ENCODE measurements at regions not wholly inside any gene's neighbourhood (a gene's known extent, or its start where the extent isn't known, plus 50 kb on each side); places are given as distances from the start of the nearest gene placed in this dataset.
A peak's percentile ranks its signal among the peaks of the same experiment; 100 is the strongest.

DNA sequence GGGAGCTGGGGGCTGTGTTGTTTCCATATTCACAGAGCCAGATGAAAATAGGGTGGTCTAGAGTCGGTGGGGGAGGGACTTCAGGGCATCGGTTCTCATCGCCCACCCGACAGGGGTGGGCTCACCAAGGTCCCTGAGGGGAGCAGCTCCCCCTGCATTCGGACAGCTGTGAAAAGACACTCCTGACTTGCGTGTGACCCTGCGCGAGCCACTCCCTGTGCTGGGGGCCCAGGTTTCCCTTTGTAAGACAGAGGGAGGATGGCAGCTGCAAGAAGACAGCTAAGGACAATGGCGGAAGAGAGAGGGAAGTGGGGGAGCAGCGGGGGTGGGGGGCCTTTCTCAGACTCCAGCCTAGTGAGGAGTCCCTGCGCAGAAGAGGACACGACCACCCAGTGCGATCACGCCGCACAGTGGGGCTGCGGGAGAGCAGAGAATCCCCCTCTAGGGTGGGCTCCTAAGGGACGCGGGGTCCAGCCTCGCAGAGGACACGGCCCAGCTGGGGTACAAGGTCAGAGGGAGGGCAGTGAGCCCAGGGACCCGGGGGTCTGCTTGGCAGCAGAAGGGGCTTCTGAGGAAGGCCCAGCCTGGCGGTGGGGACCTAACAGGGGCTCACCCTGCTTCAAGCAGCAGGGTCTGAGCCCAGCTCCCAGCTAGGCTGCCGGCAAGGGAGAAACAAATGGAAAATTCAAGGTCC lies 326.9 kb upstream of the DIO3 start:
- DNase-seq (ENCODE audit: low spot score), result peak; percentile 50
- no peak for ATAC-seq
- intact Hi-C loops (cut with DNase I), result no loop called here

DNA sequence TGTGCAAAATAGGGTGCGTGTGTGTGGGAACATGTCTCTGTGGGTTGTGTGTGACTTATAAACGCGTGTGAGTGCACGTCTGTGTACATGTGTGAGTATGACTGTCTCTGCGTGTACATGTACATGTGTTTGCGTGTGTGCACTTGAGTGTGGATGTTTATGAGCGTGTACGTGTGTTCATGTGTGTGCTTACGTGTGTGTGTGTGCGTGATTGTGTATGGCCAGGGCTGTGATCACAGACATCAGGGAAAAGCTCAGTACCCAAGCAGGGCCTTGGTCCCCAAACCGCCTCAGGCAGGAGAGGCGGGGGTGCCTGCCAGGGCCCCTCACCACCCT lies 326.3 kb upstream of the DIO3 start:
- ATAC-seq (no peak), DNase-seq (ENCODE audit: low spot score) (no peak)
- intact Hi-C loops (cut with DNase I), result no loop called here

DNA sequence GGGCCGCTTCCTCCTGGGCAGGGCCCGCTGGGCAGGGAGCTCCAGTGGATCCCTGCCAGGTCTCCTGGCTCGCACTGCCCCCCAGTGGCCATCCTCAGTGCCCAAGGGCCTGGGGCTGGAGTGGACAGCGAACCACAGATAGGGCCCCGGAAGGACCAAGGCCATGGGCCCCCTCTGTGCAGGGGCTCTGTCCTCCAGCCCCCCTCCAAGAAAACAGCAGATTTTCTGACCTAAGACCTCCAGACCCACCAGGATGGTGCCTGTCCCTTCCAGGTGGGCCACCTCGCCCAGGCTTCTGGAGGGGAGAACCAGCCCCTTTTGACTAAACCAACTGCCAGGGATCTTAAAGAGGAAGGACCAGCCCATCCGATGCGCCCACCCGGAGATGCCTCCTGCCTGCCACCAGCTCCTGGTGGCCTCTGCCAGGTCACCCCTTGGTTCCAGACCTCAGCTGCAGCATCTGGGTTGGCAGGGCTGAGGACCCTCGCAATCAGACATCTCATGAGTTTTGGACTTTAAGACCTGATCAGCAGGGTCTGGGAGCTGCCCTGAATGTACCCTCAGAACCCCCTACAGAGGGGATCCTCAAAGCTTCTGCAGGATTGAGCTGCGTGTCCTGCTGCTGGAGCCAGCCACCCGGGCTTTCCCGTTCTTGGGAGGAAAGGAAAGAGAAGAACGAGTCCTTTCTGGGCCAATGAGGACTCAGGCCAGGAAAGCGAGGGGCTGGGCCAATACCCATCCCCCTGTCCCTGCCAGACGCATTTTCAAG lies 325.8 kb upstream of the DIO3 start:
- DNase-seq (ENCODE audit: low spot score), result peak; percentile 83
- ATAC-seq, result peak; percentile 80
- intact Hi-C loops (cut with DNase I), result no loop called here

DNA sequence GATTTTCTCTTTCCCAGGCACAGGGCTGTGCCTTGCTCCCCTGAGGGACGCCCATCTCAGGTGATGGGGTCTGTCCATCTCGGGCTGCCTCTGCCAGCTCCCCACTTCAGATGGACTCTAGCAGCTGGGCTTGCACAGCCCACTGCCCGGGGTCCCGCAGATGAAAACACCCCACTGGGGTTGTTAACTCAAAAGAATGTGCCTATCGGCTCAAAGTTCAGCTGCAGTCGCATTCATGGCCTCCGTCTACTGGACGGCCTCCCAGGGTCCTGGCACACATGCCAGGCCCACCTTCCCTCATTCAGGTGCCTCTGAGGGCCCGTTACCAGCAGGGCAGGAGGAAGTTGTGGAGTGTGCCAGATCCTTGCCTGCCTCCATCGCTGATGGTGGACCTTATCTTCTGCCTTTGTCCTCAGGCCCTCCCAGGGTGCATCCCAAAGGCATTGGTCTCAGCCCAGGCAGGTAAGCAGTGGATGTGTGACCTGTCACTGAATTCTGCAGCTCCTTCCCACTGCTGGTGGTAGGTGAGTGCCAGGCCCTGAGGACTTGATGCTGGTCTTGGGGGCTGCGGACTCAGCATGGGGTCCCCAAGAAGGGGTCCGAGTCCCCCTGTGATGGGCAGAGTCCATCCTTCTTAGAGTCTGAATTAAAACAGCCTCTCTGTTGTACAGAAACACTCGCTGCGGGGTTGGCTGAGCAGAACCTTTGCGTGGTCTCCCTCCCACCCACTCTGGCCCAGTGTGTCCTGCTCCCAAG lies 324.6 kb upstream of the DIO3 start:
- intact Hi-C loops (cut with DNase I), result no loop called here
- ATAC-seq (no peak), DNase-seq (ENCODE audit: low spot score) (peak; percentile 47)

DNA sequence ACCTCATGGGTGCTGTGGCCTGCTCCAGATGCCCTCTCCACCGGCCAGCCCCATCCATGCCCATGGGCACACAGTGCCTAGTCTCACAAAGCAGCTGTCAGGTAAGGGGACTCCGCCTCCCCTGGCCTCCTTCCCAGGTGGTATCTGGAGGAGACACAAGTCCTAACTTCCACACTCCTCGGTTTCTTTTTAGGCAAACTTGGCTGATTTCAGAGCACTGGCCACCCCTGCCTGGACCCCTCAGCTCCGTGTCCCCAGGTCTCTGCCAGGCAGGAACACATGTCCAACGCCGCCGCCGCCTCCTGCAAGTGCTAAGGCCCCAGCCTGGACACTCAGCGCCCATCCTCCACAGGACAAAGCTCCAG lies 324.1 kb upstream of the DIO3 start:
- no peak for ATAC-seq
- DNase-seq (ENCODE audit: low spot score), result peak; percentile 47
- intact Hi-C loops (cut with DNase I), result no loop called here

DNA sequence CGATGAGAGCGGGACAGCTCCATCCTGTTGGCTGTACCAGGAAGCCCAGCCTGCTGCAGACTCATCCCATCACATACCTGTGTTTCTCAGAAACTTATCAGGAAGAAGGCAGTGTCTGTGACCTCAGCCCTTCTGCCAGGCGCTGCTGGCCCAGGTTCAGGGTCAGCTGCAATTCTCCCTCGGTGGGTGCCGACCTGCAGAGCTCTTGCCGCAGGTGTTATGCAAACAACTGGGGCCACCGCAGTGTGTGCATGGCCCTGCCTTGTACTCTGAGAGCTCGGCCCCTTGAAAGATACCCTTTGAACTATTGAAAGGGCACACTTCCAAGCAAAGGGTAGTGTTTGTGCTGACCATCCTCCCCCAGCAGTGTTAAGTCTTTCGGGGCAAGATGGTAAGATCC lies 322.2 kb upstream of the DIO3 start:
- intact Hi-C loops (cut with DNase I), result no loop called here
- peak; percentile 34 for DNase-seq (ENCODE audit: low spot score)
- ATAC-seq, result no peak

DNA sequence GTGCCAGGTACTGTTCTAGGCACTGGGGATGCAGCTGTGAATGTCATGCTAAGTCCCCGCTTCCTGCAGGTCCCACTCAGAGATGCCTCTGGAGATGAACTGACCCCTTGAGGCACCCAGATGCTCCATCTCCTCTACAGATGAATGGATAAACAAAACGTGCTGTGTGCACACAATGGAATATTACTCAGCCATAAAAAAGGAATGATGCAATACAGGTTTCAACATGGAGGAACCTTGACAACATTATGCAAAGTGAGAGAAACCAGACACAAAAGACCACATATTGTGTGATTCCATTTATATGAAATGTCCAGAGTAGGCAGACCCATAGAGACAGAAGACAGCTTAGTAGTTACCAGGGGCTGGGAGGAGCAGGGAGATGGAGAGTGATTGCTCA lies 320.1 kb upstream of the DIO3 start:
- DNase-seq (ENCODE audit: low spot score) (no peak), ATAC-seq (no peak)
- intact Hi-C loops (cut with DNase I), result no loop called here

DNA sequence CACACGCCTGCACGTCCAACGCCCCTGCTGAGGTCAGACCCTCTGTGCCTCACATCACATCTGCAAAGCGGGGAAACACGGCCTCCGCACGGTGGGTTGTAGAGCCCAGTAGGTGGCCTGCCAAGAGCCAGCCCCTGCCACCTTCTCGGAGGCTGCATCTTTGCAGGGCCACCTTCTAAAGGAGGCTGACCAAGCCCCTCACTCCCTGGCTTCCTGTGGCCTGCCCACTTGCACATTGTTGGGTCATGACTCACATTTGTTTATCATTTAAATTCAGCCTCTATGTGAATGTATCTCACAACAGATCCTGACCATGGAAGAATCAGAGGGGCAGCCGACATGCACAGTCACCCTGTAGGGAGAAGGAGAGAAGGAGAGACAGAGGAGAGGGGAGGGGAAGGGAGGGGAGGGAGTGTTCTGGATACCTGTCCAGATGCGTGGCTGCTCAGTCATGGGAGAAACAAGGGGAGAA lies 319.5 kb upstream of the DIO3 start:
- intact Hi-C loops (cut with DNase I), result no loop called here
- ATAC-seq (no peak), DNase-seq (ENCODE audit: low spot score) (no peak)

DNA sequence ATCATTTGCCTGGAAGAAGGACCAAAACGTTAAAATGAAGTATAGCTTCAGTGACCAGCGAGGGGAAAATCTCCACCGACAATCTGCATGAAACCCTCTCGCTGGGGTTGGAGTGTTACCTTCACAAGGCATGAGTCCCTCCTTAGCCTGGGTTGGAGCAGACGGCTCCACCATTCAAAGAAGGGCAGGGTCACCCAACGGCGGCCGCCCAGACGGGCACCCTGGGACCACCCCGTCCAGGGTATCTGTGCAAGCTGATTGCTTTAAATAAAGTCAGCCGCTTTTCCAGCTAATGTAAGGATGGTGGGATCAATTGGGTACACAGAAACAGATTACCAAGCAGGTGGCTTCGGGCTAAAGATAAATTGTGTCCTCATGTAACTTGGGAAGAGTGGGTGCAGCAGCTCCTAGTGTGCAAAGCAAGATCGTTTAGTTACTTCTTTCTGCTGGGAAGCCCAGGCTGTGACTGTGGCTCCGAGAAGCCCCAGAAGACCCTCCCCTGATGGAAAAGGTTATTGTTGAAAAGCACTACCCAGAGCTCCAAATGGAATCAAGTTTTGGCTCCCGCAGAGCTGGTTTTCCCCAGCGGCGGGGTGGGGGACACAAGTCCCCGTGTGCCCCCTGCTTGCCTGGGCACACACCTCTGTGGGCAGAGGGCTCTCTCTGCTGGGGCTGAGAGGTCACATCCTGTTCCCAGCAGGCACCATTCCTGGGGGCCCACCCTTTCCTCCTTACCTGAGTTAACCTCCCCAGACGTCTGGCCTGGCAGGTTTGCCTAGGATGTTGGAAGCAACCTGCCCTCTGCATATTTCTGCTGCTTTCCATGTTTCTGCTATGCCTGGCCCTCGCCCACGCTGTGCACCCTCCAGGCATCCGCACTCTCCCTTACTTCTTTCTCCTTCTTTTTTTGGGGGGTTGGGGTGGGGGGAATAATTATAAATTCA lies 318.6 kb upstream of the DIO3 start:
- ATAC-seq (no peak), DNase-seq (ENCODE audit: low spot score) (no peak)
- intact Hi-C loops (cut with DNase I), result no loop called here

DNA sequence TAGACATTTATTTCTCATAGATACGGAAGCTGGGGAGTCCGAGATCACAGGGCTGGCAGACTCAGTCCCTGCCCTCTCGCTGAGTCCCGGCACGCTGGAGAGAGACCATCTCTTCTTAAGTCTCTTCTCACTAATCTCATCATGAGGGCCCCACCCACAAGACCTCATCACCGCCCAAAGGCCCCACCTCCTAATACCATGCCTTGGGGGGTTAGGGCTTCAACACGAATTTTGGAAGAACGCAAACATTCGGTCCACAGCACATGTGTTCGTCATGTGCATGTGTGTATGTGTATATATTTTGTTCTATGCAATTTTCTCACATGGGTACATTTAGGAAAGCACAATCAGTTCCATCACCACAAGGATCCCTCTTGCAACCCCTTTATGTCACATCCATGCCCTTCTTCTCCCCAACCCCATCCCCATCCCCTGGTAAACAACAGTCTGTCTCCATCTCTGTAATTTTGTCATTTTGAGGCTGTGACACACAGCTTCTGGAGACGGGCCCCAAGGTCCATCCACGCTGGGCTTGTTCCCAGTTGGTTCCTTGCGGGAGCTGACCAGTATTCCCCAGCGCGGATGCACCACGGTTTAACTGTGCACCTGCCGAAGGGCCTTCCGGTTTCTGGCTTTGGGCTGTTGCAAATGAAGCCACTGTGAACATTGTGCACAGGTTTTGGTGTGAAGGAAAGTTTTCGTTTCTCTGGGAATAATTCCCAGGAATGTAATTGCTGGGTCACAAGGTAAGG lies 317.5 kb upstream of the DIO3 start:
- DNase-seq (ENCODE audit: low spot score) (no peak), ATAC-seq (no peak)
- intact Hi-C loops (cut with DNase I), result no loop called here

DNA sequence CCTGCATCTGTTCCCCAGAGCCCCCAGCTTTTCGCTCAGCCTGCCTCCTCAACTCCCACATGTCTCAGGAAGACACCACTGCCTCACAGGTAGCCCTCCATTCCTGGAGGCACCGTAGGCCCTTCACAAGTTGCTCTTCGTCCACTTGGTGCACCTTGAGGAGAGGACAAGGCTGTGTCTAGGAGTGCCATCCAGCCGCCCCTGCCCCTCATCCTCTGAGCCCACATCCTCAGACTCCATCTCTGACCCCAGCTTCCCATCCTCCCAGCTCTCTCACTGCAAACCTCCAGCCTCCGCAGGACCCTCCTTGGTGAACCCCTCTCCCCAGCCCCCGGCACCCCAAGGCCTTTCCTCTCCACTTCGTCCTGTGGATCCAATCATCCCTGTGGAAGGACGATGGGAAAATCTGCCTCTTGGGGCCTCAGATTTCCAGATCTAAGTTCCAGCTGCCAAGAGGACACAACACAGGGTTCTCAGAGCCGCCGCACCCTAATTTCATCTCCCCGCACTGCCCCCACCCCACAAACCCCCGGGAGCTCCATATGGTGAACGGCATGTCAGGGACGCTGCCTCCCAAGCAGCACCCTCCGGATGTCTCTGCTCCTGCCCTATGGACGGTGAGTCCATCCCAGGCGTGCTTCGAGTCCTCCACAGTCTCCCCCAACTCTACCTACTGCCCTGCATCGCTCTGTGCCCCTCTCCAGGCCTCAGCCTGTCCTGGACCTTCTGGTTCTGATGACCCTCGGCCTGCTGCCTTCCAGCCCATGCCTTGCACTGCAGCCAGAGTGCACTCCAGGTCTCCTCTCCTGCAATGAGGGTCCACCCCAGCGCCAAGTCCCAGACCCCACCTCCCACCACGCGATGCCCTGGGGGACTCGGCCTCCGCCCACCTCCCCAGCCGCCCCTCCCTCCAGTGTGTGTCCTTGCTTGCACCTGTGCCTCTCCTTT lies 314.1 kb upstream of the DIO3 start:
- intact Hi-C loops (cut with DNase I), result no loop called here
- ATAC-seq (no peak), DNase-seq (ENCODE audit: low spot score) (peak; percentile 49)

DNA sequence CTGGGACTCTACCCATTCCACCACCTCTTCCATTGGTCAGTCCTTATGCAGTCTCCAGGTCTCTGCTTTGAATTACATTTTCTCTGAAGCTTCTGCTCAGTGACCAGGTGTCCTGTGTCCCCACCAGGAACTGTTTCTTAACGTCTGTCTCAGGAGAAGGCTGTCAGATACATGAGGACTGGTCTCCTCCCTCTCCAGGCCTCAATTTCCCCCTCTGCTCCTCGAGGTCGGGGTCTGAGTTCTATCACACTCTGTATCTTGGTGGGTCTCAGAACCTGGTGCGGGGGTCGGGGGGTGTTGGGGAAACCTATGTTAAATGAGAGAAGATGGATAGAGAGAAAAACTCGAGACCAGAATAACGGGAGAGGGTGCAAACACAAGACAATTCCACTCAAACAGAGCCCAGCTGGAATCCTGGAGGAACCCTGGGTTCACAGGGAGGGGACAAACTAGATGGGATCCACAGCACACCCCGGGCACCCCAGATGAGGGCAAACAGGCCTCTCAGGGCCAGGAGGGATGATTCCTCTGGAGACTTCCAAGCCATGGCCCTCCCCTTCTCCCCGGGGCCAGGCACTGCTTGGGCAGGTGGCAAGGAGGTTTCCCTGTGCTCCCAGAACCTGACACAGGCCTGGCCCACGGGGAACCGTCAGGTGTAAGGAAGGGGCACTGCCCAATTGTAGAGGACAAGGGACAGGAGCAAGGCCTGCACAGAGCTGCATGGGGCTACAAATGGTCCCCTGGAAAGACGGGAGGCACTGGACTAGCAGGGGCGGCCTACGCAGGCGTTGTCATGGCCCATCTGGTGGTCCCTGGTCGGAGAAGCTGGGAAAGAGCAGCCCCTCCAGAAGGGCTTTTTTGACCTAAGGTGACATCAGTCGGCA lies 313.2 kb upstream of the DIO3 start:
- DNase-seq (ENCODE audit: low spot score), result peak; percentile 31
- intact Hi-C loops (cut with DNase I), result no loop called here
- no peak for ATAC-seq

DNA sequence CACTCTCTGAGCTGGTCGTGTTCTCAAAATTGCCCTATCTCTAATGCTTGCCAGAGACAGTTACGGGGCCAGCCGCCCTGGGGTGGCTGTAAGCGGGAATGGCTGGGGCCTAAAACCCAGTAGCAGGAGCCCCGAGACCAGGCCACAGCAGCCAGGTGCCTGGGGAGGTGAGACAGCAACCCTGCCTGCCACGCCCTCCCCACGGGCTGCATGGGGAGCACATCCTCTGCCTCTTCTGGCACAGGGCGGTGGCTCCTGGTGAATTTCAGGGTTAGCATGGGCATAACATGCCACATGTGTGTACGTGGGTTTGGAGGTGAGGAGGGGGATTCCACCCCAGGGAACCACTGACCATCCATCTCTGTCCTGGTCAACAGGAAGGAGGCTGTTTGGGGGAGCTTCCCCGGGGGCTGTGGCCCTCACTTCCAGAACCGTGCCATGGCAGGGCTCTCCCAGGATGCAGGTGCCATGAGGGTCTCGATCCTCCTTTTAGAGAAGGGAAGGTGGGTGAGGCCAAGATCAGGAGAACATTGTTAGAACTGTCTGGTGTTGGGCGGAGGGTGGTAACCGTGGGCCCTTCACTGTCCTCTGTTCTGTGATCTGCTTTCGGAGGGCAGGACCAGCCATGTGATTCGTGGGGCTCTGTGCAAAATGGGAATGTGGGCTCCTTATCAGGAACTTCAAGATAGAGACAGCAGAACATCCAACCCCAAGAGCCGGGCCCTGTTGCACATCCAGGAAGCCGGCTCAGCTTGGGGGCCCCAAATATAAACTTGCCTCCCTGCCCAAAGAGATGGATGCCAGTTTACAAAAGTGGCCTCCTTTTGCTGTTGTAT lies 312.2 kb upstream of the DIO3 start:
- DNase-seq (ENCODE audit: low spot score) (peak; percentile 45), ATAC-seq (no peak)
- intact Hi-C loops (cut with DNase I), result no loop called here

DNA sequence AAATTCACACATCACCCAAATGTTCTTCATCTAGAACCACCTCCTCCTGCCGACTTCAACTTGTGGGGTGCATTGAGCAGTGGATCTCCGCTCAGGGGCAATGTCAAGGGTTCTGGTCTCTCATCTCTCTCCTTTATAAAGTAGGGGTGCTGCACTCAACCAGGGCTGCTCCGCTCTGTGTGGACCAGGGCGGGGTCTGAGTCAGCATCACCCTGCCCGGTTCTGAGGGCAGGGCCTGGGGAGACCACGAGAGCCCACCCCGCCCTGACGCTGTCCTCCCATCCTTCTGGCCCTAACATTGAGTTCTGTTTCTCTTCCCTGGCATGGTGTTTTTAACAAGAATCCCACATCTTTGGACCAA lies 311.6 kb upstream of the DIO3 start:
- intact Hi-C loops (cut with DNase I), result no loop called here
- no peak for DNase-seq (ENCODE audit: low spot score)
- ATAC-seq, result no peak

DNA sequence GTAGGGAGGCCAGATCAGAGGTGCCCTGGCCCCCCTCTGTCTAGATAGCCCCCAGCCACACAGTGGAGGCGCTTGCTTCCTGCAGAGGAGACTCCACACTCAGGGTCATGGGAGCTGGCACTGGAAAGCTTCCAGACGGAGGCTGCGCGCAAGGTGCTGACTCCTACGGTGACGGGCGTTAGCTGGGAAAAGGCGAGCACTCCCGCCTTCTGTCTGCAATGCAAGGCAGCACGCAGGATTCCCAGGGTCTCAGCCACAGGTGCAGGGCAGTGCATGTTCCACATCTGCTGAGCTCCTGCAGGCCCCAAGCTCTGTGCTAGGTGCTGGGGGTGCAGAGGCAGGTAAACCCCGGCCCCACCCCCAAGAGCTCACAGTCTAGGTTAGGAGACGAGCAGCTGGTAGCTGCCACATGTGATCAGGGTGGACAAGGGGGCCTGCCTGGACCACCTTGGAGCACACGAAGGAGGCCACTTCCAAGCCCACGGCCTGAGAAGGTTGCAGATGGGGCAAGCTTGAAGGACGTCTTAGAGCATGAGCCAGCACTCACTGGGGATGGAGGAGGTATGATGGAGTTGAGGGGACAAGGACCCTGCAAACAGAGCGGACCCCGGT lies 310.9 kb upstream of the DIO3 start:
- ATAC-seq, result no peak
- DNase-seq (ENCODE audit: low spot score), result peak; percentile 41

More for the DNA sequence above, 310.9 kb upstream of the DIO3 start:
- intact Hi-C loops (cut with DNase I), result no loop called here
